Muscle of leg (tissue), 3 donors: ENCODE measurements at regions not wholly inside any gene's neighbourhood (a gene's known extent, or its start where the extent isn't known, plus 50 kb on each side); places are given as distances from the start of the nearest gene placed in this dataset.
"Not testable (repeated sequence)": the region's sequence is repeated elsewhere in the genome, so short reads cannot be mapped to it uniquely, and the experiment has no call there.

Experiments used
- DNase-seq: peaks from one replicate; pipeline ENCODE4 v3.0.0; 2013
- H3K27ac ChIP-seq: one replicate; pipeline ENCODE4 v1.5.1; 2013; ENCODE audit warnings: mild to moderate bottlenecking, low read length, control low read depth
- H3K27me3 ChIP-seq: one replicate; pipeline ENCODE4 v1.6.1; 2013; ENCODE audit warnings: low read length; ENCODE audit not compliant: control insufficient read depth, insufficient read depth
- H3K36me3 ChIP-seq: one replicate; pipeline ENCODE4 v1.6.1; 2013; ENCODE audit warnings: low read length; ENCODE audit not compliant: control insufficient read depth, insufficient read depth
- H3K4me1 ChIP-seq: one replicate; pipeline ENCODE4 v1.6.1; 2013; ENCODE audit warnings: low read length; ENCODE audit not compliant: control insufficient read depth, insufficient read depth
- H3K4me3 ChIP-seq: one replicate; pipeline ENCODE4 v1.5.1; 2013; ENCODE audit warnings: low read length, control low read depth
- H3K9me3 ChIP-seq: replicated peaks from 2 replicates; pipeline ENCODE4 v1.6.1; 2013; ENCODE audit warnings: low read depth, low read length; ENCODE audit not compliant: control insufficient read depth
- WGBS: methylation state at CpG from one replicate; pipeline ENCODE4 v1.1.5; 2013; ENCODE audit warnings: missing lambda C conversion rate; ENCODE audit not compliant: insufficient coverage; 5-methylcytosine and 5-hydroxymethylcytosine counted together

DNA sequence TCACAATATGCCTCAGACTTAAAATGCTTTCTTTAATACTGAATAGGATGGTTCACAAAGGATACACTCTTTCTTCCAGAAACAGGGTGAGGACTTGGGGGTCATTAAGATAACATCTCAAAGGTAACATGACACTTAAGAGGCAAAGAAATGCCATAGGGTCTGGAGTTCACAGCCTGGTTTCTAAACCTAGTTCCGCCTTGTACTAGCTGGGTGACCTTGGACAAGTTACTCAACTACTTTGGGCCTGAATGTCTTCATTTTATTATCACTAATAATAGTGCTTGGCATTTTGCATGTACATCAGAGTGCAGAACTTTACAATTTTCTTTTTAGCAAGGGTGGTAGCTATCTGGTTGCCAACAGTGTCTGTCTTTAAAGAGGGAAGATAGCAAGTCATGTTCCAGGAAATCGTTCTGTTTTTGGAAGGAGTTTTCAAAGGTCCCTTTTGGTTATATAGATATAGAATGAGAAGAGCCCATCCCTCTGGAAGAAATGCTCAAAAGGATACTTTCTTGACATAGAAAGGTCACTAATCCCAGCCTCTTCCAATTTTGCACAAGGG is 257.8 kb downstream of the NUAK1 start:
- Histone ChIP-seq H3K4me1 (no peaks in the 10 kb centered on the region), H3K27me3 (no peaks in the 10 kb centered on the region), H3K27ac (no peak overlapping the region), H3K4me3 (no peak overlapping the region), H3K9me3 (no peaks in the 10 kb centered on the region), H3K36me3 (no peaks in the 10 kb centered on the region)
- no peak for DNase-seq
- WGBS = no CpG with 5 or more reads among the region's 2 CpGs

DNA sequence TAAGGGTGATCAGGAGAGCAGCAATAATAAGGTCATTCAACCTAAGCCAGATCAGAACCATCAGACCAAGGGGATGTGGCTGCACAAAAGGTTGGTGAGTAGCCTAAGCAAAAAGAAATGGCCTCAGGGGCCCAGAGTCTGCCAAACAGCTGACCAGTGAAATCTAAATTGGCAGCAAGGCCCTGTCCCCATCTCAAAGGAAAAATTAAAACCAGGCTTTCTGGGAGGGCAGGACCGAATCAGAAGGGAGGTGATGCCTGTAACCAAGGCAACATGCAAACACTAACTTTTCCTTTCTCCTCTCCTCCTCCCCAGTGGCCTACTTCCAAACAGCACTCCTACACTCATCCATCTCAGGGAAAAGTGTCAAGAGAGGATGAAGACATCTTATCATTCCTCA is 256.4 kb downstream of the NUAK1 start:
- H3K4me1 ChIP-seq = no peaks in the 10 kb centered on the region
- no peaks in the 10 kb centered on the region for H3K9me3 ChIP-seq
- H3K4me3 ChIP-seq = no peak overlapping the region
- H3K27ac ChIP-seq = no peak overlapping the region
- no peaks in the 10 kb centered on the region for H3K27me3 ChIP-seq
- no peaks in the 10 kb centered on the region for H3K36me3 ChIP-seq
- peak; percentile 91 for DNase-seq
- WGBS = no CpG with 5 or more reads among the region's 1 CpG

DNA sequence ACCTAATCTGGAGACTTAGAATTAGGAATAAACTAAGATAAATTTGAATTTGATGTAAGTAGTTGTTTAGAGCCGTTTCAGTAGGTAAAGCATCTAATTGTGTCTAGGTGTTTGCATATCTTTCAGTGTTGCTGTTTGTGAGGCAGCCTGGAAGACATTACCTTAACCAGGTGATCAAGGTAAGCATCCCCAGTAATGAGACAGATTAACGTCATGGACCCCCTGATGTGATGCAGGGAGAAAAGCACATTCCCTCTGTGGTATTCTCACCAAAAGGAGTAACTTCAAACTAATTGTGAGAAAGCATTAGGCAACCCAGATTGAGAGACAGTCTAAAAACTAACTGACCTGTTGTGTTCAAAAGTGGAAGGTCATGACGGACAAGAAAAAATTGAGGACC is 251.6 kb downstream of the NUAK1 start:
- Histone ChIP-seq H3K4me3 (no peak overlapping the region), H3K27ac (no peak overlapping the region), H3K4me1 (no peaks in the 10 kb centered on the region), H3K27me3 (no peaks in the 10 kb centered on the region), H3K36me3 (no peaks in the 10 kb centered on the region), H3K9me3 (no peaks in the 10 kb centered on the region)
- DNase-seq = no peak
- 92% methylated on average over 1 of the region's 3 CpGs for WGBS

DNA sequence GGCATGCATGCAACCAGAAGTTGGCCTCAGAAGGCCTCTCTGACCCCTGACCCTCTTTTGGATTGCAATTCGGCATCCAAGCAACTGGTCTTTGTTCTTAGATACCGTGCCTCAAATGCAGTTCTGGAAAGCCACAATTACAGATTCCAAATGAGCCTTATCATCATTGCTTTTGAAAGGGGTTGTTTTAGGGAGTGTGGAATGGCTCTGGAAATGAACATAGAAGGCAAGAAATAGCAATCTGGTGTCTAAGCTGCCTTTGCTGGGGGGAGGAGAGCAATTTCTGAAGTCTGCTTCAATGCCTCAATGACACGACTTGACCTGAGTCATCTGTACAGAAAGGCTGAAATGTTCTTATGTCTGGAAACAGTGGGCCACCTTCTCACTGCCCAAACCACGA is 250.1 kb downstream of the NUAK1 start:
- Histone ChIP-seq H3K27ac (no peak overlapping the region), H3K4me1 (no peaks in the 10 kb centered on the region), H3K36me3 (no peaks in the 10 kb centered on the region), H3K27me3 (no peaks in the 10 kb centered on the region), H3K9me3 (no peaks in the 10 kb centered on the region), H3K4me3 (no peak overlapping the region)
- no peak for DNase-seq
- WGBS = 75% methylated on average over 2 of the region's 4 CpGs

DNA sequence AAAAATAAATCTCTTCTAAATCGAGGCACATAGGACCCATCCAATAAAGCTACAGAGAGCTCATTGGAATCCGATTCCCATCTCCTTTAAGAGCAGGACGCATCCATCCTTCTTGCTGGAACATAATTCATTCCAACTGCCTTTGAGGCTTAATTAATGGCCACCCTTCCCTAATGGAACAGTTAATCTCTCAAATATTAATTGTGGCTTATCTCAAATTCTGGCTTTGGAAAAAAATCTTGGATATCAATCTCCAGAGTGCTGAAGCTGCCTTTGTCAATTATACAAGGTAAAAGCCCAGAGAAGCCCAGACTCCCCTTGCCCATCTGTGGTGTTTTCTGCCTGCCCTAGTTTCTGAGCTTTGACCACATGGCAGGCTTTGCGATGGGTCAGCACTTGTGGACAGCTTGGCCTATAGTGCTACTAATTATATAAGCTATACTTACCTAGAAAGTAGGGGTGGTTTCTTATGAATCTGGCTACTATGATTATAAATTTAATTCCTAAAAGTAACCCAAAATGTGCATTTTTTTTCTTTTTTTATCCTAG is 246.3 kb downstream of the NUAK1 start:
- H3K4me3 ChIP-seq = no peak overlapping the region
- no peak overlapping the region for H3K27ac ChIP-seq
- no peaks in the 10 kb centered on the region for H3K27me3 ChIP-seq
- DNase-seq = no peak
- H3K4me1 ChIP-seq = no peaks in the 10 kb centered on the region
- H3K9me3 ChIP-seq = no peaks in the 10 kb centered on the region
- WGBS = 62% methylated on average over 3 of the region's 4 CpGs
- no peaks in the 10 kb centered on the region for H3K36me3 ChIP-seq

DNA sequence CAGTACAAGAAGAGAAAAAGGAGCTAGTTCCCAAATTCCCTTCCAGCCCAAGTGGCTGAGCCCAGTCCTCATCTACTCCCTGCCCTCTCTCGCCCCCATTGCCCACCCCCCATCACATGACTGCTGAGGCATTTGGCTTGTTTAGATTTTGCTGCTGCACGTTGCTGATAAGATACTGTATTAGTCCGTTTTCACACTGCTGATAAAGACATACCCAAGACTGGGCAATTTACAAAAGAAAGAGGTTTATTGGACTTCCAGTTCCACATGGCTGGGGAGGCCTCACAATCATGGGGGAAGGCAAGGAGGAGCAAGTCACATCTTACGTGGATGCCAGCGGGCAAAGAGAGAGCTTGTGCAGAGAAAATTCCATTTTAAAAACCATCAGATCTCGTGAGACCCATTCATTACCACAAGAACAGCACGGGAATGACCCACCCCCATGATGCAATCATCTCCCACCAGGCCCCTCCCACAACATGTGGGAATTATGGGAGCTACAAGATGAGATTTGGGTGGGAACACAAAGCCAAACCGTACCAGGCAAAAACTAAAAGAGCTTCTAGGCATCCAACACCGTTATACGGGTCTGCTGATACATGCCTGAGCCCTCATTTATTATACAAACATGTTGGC is 243.4 kb downstream of the NUAK1 start:
- H3K36me3 ChIP-seq, H3K9me3 ChIP-seq, DNase-seq, H3K27ac ChIP-seq, H3K4me1 ChIP-seq, H3K4me3 ChIP-seq, H3K27me3 ChIP-seq: not testable (repeated sequence)
- WGBS = no CpG with 5 or more reads among the region's 10 CpGs

DNA sequence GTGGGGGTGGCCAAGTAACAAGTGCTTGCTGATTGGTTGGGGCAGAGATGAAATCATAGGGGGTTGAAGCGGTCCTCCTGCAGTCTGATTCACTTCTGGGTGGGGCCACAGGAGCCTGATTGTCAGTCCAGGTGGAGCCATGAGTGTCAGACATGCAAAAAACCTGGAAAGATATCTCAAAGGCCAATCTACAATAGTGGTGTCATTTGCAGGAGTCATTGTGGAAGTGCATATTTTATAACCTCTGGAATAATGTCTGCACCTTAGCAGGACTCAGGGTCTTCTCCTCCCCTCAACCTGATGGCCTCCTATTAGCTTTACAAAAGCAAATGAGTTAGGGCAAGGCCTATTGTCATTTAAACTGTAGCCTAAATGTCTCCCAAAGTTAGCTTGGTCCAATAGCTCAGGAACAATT is 241.4 kb downstream of the NUAK1 start:
- Histone ChIP-seq H3K9me3 (no peaks in the 10 kb centered on the region), H3K27me3 (no peaks in the 10 kb centered on the region), H3K27ac (no peak overlapping the region), H3K4me1 (no peaks in the 10 kb centered on the region), H3K4me3 (no peak overlapping the region), H3K36me3 (no peaks in the 10 kb centered on the region)
- no peak for DNase-seq
- no CpG with 5 or more reads among the region's 1 CpG for WGBS

DNA sequence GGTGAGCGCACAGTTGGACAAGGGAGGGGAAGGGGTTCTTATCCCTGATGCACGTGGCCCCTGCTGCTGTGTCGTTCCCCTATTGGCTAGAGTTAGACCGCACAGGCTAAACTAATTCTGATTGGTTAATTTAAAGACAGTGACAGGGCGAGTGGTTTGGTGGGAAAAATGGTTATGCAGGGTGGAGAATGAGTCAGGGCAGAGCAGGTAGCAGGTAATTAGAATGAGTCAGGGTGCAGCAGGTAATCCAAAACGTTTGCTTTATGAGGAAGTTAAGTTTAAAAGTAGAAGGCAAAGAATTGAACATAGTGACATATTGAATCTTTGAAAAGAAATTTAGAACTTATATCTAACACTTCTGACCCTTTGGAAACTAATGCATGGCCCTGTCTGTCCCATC is 240.5 kb downstream of the NUAK1 start:
- H3K9me3 ChIP-seq, H3K27me3 ChIP-seq, DNase-seq, H3K4me1 ChIP-seq, H3K36me3 ChIP-seq, H3K27ac ChIP-seq, H3K4me3 ChIP-seq: not testable (repeated sequence)
- 81% methylated on average over 5 of the region's 6 CpGs for WGBS

DNA sequence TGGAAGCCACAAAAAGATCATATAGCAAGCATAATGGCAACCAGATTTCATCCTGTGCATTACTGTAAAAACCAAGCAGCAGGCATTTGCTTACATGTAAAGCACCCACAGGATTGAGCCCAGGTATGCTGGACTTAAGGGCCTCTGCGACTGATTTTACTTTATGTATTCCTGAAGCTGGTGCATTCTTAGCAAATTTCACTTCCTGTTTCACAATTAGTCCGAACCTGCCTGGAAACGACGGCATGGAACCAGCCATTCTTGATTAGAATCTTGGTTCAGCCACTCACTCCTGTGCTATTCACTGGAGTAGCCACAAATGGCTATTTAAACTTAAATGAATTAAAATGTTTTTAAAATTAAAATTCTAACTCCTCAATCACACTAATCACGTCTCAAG is 239.2 kb downstream of the NUAK1 start:
- H3K4me1 ChIP-seq = no peaks in the 10 kb centered on the region
- H3K4me3 ChIP-seq = no peak overlapping the region
- peaks cover 2% of the 10 kb centered on the region for H3K27me3 ChIP-seq
- H3K9me3 ChIP-seq = no peaks in the 10 kb centered on the region
- no peaks in the 10 kb centered on the region for H3K36me3 ChIP-seq
- no peak overlapping the region for H3K27ac ChIP-seq
- WGBS = 20% methylated on average over 1 of the region's 5 CpGs
- DNase-seq = peak; percentile 36

DNA sequence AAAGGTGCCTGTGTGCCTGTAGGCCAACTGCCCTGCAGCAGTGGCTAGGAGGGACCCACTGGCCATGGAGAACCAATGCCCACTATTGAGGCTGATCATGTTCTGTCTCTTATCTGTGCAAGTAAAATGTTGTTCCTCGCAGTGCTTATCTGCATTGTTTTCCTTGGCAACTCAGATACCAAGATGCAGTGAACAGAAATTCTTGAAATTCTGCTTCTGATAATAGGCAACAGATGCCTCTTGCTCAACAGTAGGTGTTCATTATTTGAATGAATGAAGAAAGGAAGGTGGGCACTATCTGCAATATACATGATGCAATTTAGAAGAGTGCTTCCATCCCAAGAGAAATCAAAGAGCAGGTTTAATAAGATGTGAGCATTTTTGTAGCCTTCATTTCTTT is 232.2 kb downstream of the NUAK1 start:
- H3K4me3 ChIP-seq = no peak overlapping the region
- H3K9me3 ChIP-seq = no peaks in the 10 kb centered on the region
- 100% methylated on average over 1 of the region's 1 CpG for WGBS
- no peaks in the 10 kb centered on the region for H3K36me3 ChIP-seq
- no peaks in the 10 kb centered on the region for H3K4me1 ChIP-seq
- H3K27me3 ChIP-seq = peaks cover 2% of the 10 kb centered on the region
- no peak for DNase-seq
- no peak overlapping the region for H3K27ac ChIP-seq
